Cardiac fibroblast (primary cell): ENCODE measurements at regions not wholly inside any gene's neighbourhood (a gene's known extent, or its start where the extent isn't known, plus 50 kb on each side); places are given as distances from the start of the nearest gene placed in this dataset.

Experiments used
- DNase-seq, 2 donors: peaks; one replicate each; pipeline versions ENCODE4 v3.0.0 to v3.0.0-alpha.2; 2010; ENCODE audit warnings: low read depth in 2 of 2
- H3K4me3 ChIP-seq, 2 donors: replicated peaks in 1 of 2; 1 replicate in 1 of 2; 2 replicates in 1 of 2; pipeline ENCODE4 v1.5.1; 2011; ENCODE audit warnings: low read depth in 2 of 2, low read length in 2 of 2, mild to moderate bottlenecking in 2 of 2, moderate library complexity in 1 of 2
- CTCF ChIP-seq: IDR thresholded peaks from one replicate; pipeline ENCODE4 v1.5.1; 2011; ENCODE audit warnings: low read depth, mild to moderate bottlenecking, low read length, inconsistent platforms

DNA sequence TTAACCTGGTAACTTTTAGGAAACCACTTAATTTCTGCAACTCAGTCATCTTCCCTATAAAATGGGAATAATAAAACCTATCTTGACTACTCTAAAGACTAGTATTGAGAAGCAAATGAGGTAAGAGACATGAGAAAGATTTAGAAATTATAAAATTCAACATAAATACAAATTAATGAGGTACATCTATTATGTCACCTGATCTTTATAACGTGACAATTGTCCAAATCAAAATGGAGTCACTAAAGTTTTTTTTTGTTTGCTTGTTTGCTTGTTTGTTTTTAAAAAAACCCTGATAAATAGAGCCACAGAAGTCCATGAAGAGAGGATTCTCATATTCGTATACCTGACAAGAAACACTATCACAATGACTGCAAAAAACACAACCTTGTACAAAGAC is 242.8 kb downstream of the LRRN1 start:
- no peak for TF ChIP-seq CTCF
- no peak overlapping the region for H3K4me3 ChIP-seq
- DNase-seq: no peak

- H3K4me3 ChIP-seq: no peak overlapping the region
- no peak for TF ChIP-seq CTCF
- DNase-seq: no peak
Observed at GRCh38 chr3:4042869-4043268, 243.6 kb downstream of the LRRN1 start.

- TF ChIP-seq CTCF: no peak
Observed at GRCh38 chr3:4043867-4044575, 244.8 kb downstream of the LRRN1 start.

DNA sequence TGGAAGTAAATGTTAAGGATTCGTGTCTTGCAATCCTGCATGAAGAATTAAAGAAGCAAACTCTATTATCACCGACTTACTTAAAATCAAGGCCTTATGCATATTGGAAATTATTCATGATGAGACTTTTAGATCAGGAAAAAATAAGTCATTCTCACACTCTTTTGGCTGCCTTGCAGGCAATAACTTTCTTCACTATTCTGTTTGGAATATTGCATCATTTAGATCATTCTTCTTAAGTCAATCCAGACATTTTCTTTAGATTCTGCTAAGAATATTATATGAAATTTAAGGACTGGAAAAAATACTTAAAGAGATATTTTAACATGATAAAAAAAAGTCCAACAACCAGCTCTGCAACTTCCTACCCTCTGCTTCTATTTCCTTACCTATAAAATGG is 245.4 kb downstream of the LRRN1 start:
- no peak overlapping the region for H3K4me3 ChIP-seq
- TF ChIP-seq CTCF: no peak
- no peak for DNase-seq

More at GRCh38 chr3:4043867-4044575, 244.8 kb downstream of the LRRN1 start:
- H3K4me3 ChIP-seq: no peak overlapping the region
- DNase-seq: no peak

- TF ChIP-seq CTCF: no peak
- no peak for DNase-seq
Observed at GRCh38 chr3:4045756-4046155, 246.5 kb downstream of the LRRN1 start.

DNA sequence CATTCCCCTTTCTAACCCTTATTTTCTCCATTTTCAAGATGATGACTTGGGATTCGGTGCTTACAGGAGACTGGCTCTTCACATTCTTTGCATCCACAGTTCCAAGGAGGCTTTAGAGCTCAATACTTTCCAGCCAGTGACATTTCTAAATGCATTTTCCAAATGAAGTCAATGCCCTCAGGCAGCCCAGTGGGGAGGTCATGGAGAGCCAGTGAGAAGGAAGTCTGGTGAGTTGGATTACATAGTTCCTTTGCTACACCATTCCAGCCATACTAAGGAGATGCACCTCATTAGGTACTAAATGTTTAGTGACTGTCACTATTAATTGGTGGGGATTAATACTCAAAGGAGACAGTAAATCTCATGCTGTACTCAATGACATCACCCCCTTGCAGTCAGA is 248.1 kb downstream of the LRRN1 start:
- no peak for TF ChIP-seq CTCF
- no peak for DNase-seq
- no peak overlapping the region for H3K4me3 ChIP-seq

More at GRCh38 chr3:4045756-4046155, 246.5 kb downstream of the LRRN1 start:
- H3K4me3 ChIP-seq: no peak overlapping the region

DNA sequence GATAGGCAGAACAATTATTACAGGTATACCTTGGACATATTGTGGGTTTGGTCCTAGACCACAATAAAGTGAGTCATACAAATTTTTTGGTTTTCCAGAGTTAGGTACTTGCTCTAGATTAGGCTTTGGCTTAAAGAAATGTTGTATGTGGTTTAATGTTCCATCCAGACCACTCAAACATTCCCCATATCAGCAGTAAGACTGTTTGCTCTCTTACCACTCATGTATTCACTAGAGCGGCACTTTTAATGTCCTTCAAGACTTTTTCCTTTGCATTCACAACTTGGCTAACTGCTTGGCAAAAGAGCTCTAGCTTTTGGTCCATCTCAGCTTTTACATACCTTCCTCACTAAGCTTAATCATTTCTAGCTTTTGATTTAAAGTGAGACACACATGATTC is 250.5 kb upstream of the SETMAR start:
- H3K4me3 ChIP-seq: no peak overlapping the region
- TF ChIP-seq CTCF: no peak

More for the DNA sequence above, 250.5 kb upstream of the SETMAR start:
- no peak for DNase-seq
